ENCODE measurements at regions not wholly inside any gene's neighbourhood (a gene's known extent, or its start where the extent isn't known, plus 50 kb on each side); places are given as distances from the start of the nearest gene placed in this dataset.

GRCh38 chr12:125503128-125503527 lies 437.9 kb downstream of the AACS start:
- Histone ChIP-seq H2AK5ac (ENCODE audit: low read depth, low read length) (no peak overlapping the region), H3K79me1 (ENCODE audit: low read depth, low read length) (peaks cover 2% of the 10 kb centered on the region; the same call in 1 of the 2 replicates), H2BK120ac (replicated peaks; ENCODE audit: low read depth, low read length) (no peak overlapping the region), H3K4ac (replicated peaks; ENCODE audit: insufficient read length, low read depth, low read length) (no peak overlapping the region), H3K56ac (replicated peaks; ENCODE audit: insufficient read length, low read depth, low read length) (no peak overlapping the region), H3K18ac (ENCODE audit: extremely low read depth, low read length) (no peak overlapping the region), H3K9ac (replicated peaks in 1 of 4; ENCODE audit: extremely low read depth in 1 of 4, low read depth in 3 of 4, low read length in 3 of 4) (no peak overlapping the region), H3K4me3 (ENCODE audit: extremely low read depth in 1 of 4, insufficient read depth in 2 of 4, low read depth in 3 of 4, low read length in 4 of 4) (no peak overlapping the region), H4K91ac (replicated peaks; ENCODE audit: insufficient read length, low read length) (no peak overlapping the region), H2AFZ (ENCODE audit: low read length) (no peak overlapping the region), H3K27ac (ENCODE audit: low read depth, low read length) (no peak overlapping the region), H3K23me2 (ENCODE audit: low read depth, low read length) (no peaks in the 10 kb centered on the region), H3K23ac (ENCODE audit: insufficient read length) (no peak overlapping the region), H3K27me3 (replicated peaks in 1 of 4; ENCODE audit: control insufficient read depth in 3 of 4, extremely low read depth in 1 of 4, insufficient read depth in 3 of 4, low read length in 3 of 4) (no peaks in the 10 kb centered on the region), H4K5ac (ENCODE audit: insufficient read length, low read depth, low read length) (no peak overlapping the region), H3K79me2 (ENCODE audit: control insufficient read depth in 1 of 2, insufficient read depth in 2 of 2, low read length in 2 of 2) (no peaks in the 10 kb centered on the region), H3K4me1 (replicated peaks in 1 of 4; ENCODE audit: control insufficient read depth in 3 of 4, insufficient read depth in 4 of 4, low read length in 3 of 4) (peaks cover 0 to 4% (median under 1%) of the 10 kb centered on the region in 4 experiments; a peak in 2 of 7 replicates), H2BK20ac (ENCODE audit: low read length) (no peak overlapping the region), H4K20me1 (replicated peaks in 1 of 2; ENCODE audit: control insufficient read depth in 1 of 2, insufficient read depth in 2 of 2, low read length in 2 of 2) (peaks cover 2% of the 10 kb centered on the region in 2 experiments), H3K9me3 (ENCODE audit: insufficient read depth in 2 of 2, low read depth in 1 of 2, low read length in 1 of 2) (no peaks in the 10 kb centered on the region), H3K4me2 (ENCODE audit: insufficient read depth in 1 of 2, low read depth in 2 of 2, low read length in 2 of 2) (no peak overlapping the region), H2BK12ac (ENCODE audit: low read depth, low read length) (no peak overlapping the region), H2BK5ac (ENCODE audit: low read depth, low read length) (no peak overlapping the region), H4K8ac (ENCODE audit: extremely low read depth, insufficient read depth, low read length) (no peak overlapping the region), H3K36me3 (ENCODE audit: control insufficient read depth in 2 of 4, insufficient read depth in 4 of 4, low read length in 3 of 4) (no peaks in the 10 kb centered on the region; a peak in 1 of 8 replicates), H2BK15ac (ENCODE audit: low read length) (no peak overlapping the region), H3K14ac (ENCODE audit: insufficient read length) (no peak overlapping the region)
- FAIRE-seq (no peak), DNase-seq (ENCODE audit: low read depth in 1 of 2, low spot score in 2 of 2) (no peak)
- WGBS, 2 experiments (ENCODE audit: extremely low coverage in 1 of 2, insufficient coverage in 1 of 2, insufficient read length in 1 of 2, insufficient replicate concordance in 2 of 2, low coverage in 1 of 2, low lambda C conversion rate in 2 of 2, missing lambda C conversion rate in 1 of 2), result 85% methylated on average over 6 of the region's 6 CpGs; no CpG with 5 or more reads in 1 of the 2 experiments
- ChIA-PET CTCF (ENCODE audit: partially characterized antibody) (no interaction called here), POLR2A (ENCODE audit: partially characterized antibody) (no interaction called here)
- TF ChIP-seq SP2 (IDR thresholded peaks at IDR 0.05; ENCODE audit: low read length) (no peak), SUZ12 (IDR thresholded peaks at IDR 0.05; ENCODE audit: low read length) (no peak), NANOG (IDR thresholded peaks at IDR 0.05; ENCODE audit: insufficient read depth, low read depth, low read length, poor library complexity, severe bottlenecking) (no peak), HDAC2 (IDR thresholded peaks at IDR 0.05; ENCODE audit: borderline replicate concordance in 1 of 2, low read depth in 2 of 2, low read length in 2 of 2) (no peak), SIN3A (conservative IDR thresholded peaks at IDR 0.05 in 1 of 2, IDR thresholded peaks at IDR 0.05 in 1 of 2; ENCODE audit: low read depth in 1 of 2, low read length in 2 of 2) (no peak), CHD2 (IDR thresholded peaks at IDR 0.05; ENCODE audit: low read length) (no peak), KDM5A (IDR thresholded peaks at IDR 0.05; ENCODE audit: low read length) (no peak), JUN (IDR thresholded peaks at IDR 0.05; ENCODE audit: low read depth, low read length) (no peak), KDM1A (IDR thresholded peaks at IDR 0.05; ENCODE audit: borderline replicate concordance, low read length) (no peak), KDM4A (IDR thresholded peaks at IDR 0.05; ENCODE audit: low read depth, low read length, severe bottlenecking) (no peak), TEAD4 (IDR thresholded peaks at IDR 0.05; ENCODE audit: low read depth, low read length) (no peak), RNF2 (IDR thresholded peaks at IDR 0.05; ENCODE audit: borderline replicate concordance, low read depth, low read length, missing control alignments, poor library complexity, severe bottlenecking) (no peak)
